ENCODE measurements at regions not wholly inside any gene's neighbourhood (a gene's known extent, or its start where the extent isn't known, plus 50 kb on each side); places are given as distances from the start of the nearest gene placed in this dataset.

DNA sequence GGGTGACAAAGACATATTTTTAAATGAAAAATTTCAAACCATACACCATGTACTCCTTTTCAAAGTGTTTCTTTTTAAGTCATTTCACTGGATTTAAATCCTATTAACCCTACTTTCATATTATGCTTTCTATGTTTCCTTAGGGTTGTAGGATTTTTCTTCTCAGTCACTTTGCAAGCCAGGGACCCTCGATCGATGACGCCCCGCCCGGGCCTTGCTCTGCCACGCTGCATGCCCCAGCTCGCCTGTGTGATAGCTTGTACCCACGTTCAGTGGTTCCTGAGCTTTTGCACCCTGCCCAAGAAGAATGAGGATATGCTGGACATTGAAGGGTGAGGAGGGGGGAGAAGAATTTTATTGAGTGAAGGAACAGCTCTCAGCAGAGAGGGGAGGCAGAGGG lies 568.0 kb downstream of the TRIB2 start:
- TF ChIP-seq JUND (IDR thresholded peaks at IDR 0.05; ENCODE audit: low read length): no peak
- TF ChIP-seq, protein P1, sequence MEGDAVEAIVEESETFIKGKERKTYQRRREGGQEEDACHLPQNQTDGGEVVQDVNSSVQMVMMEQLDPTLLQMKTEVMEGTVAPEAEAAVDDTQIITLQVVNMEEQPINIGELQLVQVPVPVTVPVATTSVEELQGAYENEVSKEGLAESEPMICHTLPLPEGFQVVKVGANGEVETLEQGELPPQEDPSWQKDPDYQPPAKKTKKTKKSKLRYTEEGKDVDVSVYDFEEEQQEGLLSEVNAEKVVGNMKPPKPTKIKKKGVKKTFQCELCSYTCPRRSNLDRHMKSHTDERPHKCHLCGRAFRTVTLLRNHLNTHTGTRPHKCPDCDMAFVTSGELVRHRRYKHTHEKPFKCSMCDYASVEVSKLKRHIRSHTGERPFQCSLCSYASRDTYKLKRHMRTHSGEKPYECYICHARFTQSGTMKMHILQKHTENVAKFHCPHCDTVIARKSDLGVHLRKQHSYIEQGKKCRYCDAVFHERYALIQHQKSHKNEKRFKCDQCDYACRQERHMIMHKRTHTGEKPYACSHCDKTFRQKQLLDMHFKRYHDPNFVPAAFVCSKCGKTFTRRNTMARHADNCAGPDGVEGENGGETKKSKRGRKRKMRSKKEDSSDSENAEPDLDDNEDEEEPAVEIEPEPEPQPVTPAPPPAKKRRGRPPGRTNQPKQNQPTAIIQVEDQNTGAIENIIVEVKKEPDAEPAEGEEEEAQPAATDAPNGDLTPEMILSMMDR (IDR thresholded peaks at IDR 0.05; ENCODE audit: control extremely low read depth in 1 of 3, insufficient read depth in 1 of 3, low read depth in 1 of 3, low read length in 3 of 3): no peak
- no peak for TF ChIP-seq RAD21 (IDR thresholded peaks at IDR 0.05 in 1 of 2, conservative IDR thresholded peaks at IDR 0.05 in 1 of 2; ENCODE audit: low read depth in 2 of 2, low read length in 2 of 2)
- TF ChIP-seq CEBPB (IDR thresholded peaks at IDR 0.05; ENCODE audit: low read depth, low read length): no peak
- TF ChIP-seq HDAC2 (IDR thresholded peaks at IDR 0.05; ENCODE audit: borderline replicate concordance in 1 of 2, low read depth in 2 of 2, low read length in 2 of 2): no peak
- no peak for TF ChIP-seq CBX8 (IDR thresholded peaks at IDR 0.05; ENCODE audit: borderline replicate concordance, low read depth, low read length)
- TF ChIP-seq POLR2AphosphoS5 (IDR thresholded peaks at IDR 0.05; ENCODE audit: low read depth, low read length): no peak

Measured in H1 (cell line).